ENCODE measurements at regions not wholly inside any gene's neighbourhood (a gene's known extent, or its start where the extent isn't known, plus 50 kb on each side); places are given as distances from the start of the nearest gene placed in this dataset.

DNA sequence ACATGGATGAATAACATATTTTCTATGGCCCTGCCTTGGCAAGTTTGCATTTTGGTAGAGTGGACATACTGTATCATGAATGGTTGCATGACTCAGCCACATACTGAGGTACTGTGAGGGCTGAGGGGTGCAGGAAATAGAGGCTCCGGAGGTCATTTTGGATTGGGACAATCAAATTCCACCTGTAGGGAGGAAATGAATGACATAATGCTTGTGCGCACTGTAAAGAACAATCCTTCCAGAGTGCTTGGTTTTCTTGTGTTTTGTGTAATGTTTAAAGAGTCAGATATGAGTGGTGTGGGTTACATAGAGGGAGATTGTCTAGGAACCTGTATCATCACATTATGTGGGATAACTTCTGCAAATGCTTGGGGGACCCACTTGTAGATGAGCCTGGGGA lies 329.9 kb upstream of the PROX1 start:
- TF ChIP-seq CTCF (conservative IDR thresholded peaks at IDR 0.05; ENCODE audit: low read depth, low read length) = no peak
- no peak for DNase-seq (ENCODE audit: low read depth)
- H3K4me3 ChIP-seq (ENCODE audit: low read length) = no peak overlapping the region

- TF ChIP-seq CTCF (conservative IDR thresholded peaks at IDR 0.05; ENCODE audit: low read depth, low read length) = no peak
- no peak for DNase-seq (ENCODE audit: low read depth)
- H3K4me3 ChIP-seq (ENCODE audit: low read length) = no peak overlapping the region
Measured at GRCh38 chr1:213658457-213658856, 329.3 kb upstream of the PROX1 start.

DNA sequence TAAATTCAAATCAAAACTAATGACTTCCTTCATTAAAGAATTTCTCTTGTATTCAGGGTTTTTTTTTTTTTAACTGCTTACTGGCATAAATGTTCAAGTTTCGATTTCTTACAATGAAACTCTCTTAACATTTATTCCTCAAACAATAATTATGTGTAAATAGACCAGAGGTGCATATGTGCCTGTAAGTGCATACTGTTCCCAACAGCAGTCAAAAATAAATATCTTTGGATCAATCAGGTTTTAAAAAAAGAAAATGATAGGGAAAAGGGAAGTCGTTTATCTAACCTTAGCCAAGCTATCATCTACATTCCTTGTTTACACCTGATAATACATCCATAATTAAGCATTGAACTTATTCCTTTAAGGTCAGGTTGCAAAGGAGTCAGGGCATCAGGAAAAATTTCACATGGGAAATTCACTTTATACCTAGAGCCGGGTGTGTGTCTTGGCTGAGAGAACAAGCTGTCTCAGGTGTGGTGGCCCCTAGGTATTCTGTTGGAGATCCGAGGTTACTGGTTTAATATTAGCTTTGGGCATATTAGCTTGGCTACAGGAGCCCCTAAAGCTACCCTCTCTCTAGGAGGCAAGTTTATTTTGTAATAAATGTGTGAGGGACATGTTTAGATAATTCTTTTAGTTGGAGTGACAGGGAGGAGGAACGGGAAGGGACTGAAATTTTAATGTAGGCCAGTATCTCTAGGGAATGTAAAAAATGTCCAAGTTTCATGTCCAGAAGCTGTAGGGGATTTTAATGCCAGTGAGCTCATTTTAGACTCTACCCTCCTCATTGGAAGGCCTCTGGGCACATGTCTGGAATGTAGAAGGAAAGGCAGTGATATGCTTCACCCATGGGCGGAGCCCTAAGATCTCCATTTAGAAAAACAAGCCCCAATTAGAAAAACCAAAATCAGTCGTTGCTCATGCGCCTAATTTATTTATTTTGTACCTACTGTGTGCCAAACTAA lies 327.9 kb upstream of the PROX1 start:
- no peak overlapping the region for H3K4me3 ChIP-seq (ENCODE audit: low read length)
- no peak for DNase-seq (ENCODE audit: low read depth)
- TF ChIP-seq CTCF (conservative IDR thresholded peaks at IDR 0.05; ENCODE audit: low read depth, low read length) = no peak

- TF ChIP-seq CTCF (conservative IDR thresholded peaks at IDR 0.05; ENCODE audit: low read depth, low read length) = no peak
- DNase-seq (ENCODE audit: low read depth) = no peak
- no peak overlapping the region for H3K4me3 ChIP-seq (ENCODE audit: low read length)
Measured at GRCh38 chr1:213661302-213661701, 326.5 kb upstream of the PROX1 start.

DNA sequence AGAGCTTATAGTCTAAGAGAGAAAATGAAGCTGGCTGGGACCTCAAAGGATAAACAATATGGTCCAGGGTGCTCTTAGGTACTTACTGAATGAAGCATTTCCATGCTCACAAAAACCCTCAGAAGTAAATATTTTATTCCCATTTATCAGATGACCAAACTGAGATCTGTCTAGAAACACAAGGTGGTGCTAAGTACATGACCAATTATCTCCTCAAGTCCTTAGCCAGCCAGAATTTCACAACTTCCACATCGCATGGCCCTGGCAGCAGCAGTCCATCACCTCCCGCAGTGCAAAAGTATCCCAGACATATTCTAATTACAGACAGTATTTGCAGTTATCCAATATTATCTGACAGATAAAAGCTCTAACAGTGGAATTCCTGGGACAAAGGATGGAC lies 321.7 kb upstream of the PROX1 start:
- no peak overlapping the region for H3K4me3 ChIP-seq (ENCODE audit: low read length)
- TF ChIP-seq CTCF (conservative IDR thresholded peaks at IDR 0.05; ENCODE audit: low read depth, low read length) = no peak
- DNase-seq (ENCODE audit: low read depth) = no peak

- no peak overlapping the region for H3K4me3 ChIP-seq (ENCODE audit: low read length)
- no peak for DNase-seq (ENCODE audit: low read depth)
- TF ChIP-seq CTCF (conservative IDR thresholded peaks at IDR 0.05; ENCODE audit: low read depth, low read length) = no peak
Measured at GRCh38 chr1:213666922-213667321, 320.9 kb upstream of the PROX1 start.

- no peak for DNase-seq (ENCODE audit: low read depth)
- no peak for TF ChIP-seq CTCF (conservative IDR thresholded peaks at IDR 0.05; ENCODE audit: low read depth, low read length)
Measured at GRCh38 chr1:213669512-213669911, 318.3 kb upstream of the PROX1 start.

More at GRCh38 chr1:213669512-213669911, 318.3 kb upstream of the PROX1 start:
- H3K4me3 ChIP-seq (ENCODE audit: low read length) = no peak overlapping the region

All from retinal pigment epithelial cell (primary cell).